GM10248 (cell line): ENCODE measurements at regions not wholly inside any gene's neighbourhood (a gene's known extent, or its start where the extent isn't known, plus 50 kb on each side); places are given as distances from the start of the nearest gene placed in this dataset.

Experiments
- CTCF ChIA-PET: fragments of 300-600 bp; sonication (Branson Sonifier 250); formaldehyde crosslinking; extraction: SDS; loops from one replicate; lab custom pipeline; 2021; ENCODE audit warnings: antibody characterized with exemption; lab: Yijun Ruan, JAX
- POLR2A ChIA-PET: fragments of 350-650 bp; sonication (Branson Sonifier 250); formaldehyde crosslinking; extraction: SDS; loops from one replicate; lab custom pipeline; 2020; ENCODE audit warnings: antibody characterized with exemption; lab: Yijun Ruan, JAX
- DNase-seq: peaks from one replicate; pipeline ENCODE4 v3.0.0; 2012; ENCODE audit errors: extremely low spot score
- CTCF ChIP-seq: IDR thresholded peaks from 2 replicates; pipeline ENCODE4 v1.5.1; 2012; ENCODE audit warnings: mild to moderate bottlenecking, low read depth; ENCODE audit errors: extremely low read depth, missing control alignments, control extremely low read depth

- CTCF ChIA-PET = no interaction called here
- no peak for TF ChIP-seq CTCF
- POLR2A ChIA-PET = no interaction called here
- DNase-seq = no peak
Observed at GRCh38 chr7:27315066-27315465, 72.5 kb downstream of the EVX1 start.

GRCh38 chr7:27316311-27316710, 73.7 kb downstream of the EVX1 start:
- POLR2A ChIA-PET = no interaction called here
- no peak for TF ChIP-seq CTCF
- CTCF ChIA-PET = no interaction called here
- no peak for DNase-seq

- POLR2A ChIA-PET = no interaction called here
- TF ChIP-seq CTCF = no peak
- CTCF ChIA-PET = no interaction called here
- DNase-seq = no peak
Observed at GRCh38 chr7:27324246-27324645, 81.6 kb downstream of the EVX1 start.

GRCh38 chr7:27329909-27330308, 87.3 kb downstream of the EVX1 start:
- DNase-seq = no peak
- POLR2A ChIA-PET = no interaction called here
- no peak for TF ChIP-seq CTCF
- CTCF ChIA-PET = no interaction called here

- DNase-seq = no peak
- POLR2A ChIA-PET = no interaction called here
- CTCF ChIA-PET = no interaction called here
- no peak for TF ChIP-seq CTCF
Observed at GRCh38 chr7:27339478-27339877, 96.9 kb downstream of the EVX1 start.

- DNase-seq = no peak
- ChIA-PET CTCF (no interaction called here), POLR2A (no interaction called here)
- TF ChIP-seq CTCF = no peak
Observed at GRCh38 chr7:27344471-27344870, 101.9 kb downstream of the EVX1 start.
